H9 (cell line): ENCODE measurements at regions not wholly inside any gene's neighbourhood (a gene's known extent, or its start where the extent isn't known, plus 50 kb on each side); places are given as distances from the start of the nearest gene placed in this dataset.

Experiments used
- DNase-seq: peaks from one replicate; pipeline ENCODE4 v3.0.0-alpha.2; 2017
- H2AFZ ChIP-seq: one replicate; pipeline ENCODE4 v1.6.1; 2013; ENCODE audit warnings: mild to moderate bottlenecking, low read length, control low read depth, moderate library complexity
- H2AK5ac ChIP-seq: 2 replicates; pipeline ENCODE4 v1.6.1; 2013; ENCODE audit warnings: low read length, control low read depth, mixed read lengths; ENCODE audit not compliant: insufficient read length
- H2BK120ac ChIP-seq: one replicate; pipeline ENCODE4 v1.6.1; 2013; ENCODE audit warnings: low read depth, mild to moderate bottlenecking, low read length, control low read depth, inconsistent platforms; ENCODE audit not compliant: poor library complexity, severe bottlenecking
- H2BK12ac ChIP-seq: 2 replicates; pipeline ENCODE4 v1.6.1; 2013; ENCODE audit warnings: low read length, control low read depth, mixed read lengths, low read depth; ENCODE audit not compliant: insufficient read length
- H2BK15ac ChIP-seq: 2 replicates; pipeline ENCODE4 v1.6.1; 2013; ENCODE audit warnings: low read depth, low read length, control low read depth
- H2BK20ac ChIP-seq: one replicate; pipeline ENCODE4 v1.6.1; 2013; ENCODE audit warnings: low read depth, mild to moderate bottlenecking, low read length, control low read depth, inconsistent platforms; ENCODE audit not compliant: poor library complexity, severe bottlenecking
- H2BK5ac ChIP-seq: 2 replicates; pipeline ENCODE4 v1.6.1; 2013; ENCODE audit warnings: low read length, control low read depth, mixed read lengths; ENCODE audit not compliant: insufficient read length
- H3K14ac ChIP-seq: 2 replicates; pipeline ENCODE4 v1.6.1; 2013; ENCODE audit warnings: low read length, control low read depth; ENCODE audit not compliant: insufficient read depth
- H3K18ac ChIP-seq: 2 replicates; pipeline ENCODE4 v1.6.1; 2013; ENCODE audit warnings: low read depth, mild to moderate bottlenecking, mixed read lengths, low read length, control low read depth; ENCODE audit not compliant: insufficient read length
- H3K23ac ChIP-seq: 2 replicates; pipeline ENCODE4 v1.6.1; 2013; ENCODE audit warnings: low read length, control low read depth, mixed read lengths, low read depth; ENCODE audit not compliant: insufficient read length
- H3K23me2 ChIP-seq: 2 replicates; pipeline ENCODE4 v1.6.1; 2013; ENCODE audit warnings: low read depth, mild to moderate bottlenecking, mixed read lengths, low read length, control low read depth; ENCODE audit not compliant: insufficient read length, poor library complexity, severe bottlenecking
- H3K27ac ChIP-seq: 2 replicates; pipeline ENCODE4 v1.5.1; 2013; ENCODE audit warnings: low read length, control low read depth, mixed read lengths, low read depth; ENCODE audit not compliant: insufficient read length
- H3K27me3 ChIP-seq: 2 replicates; pipeline ENCODE4 v1.6.1; 2013; ENCODE audit warnings: low read length, control low read depth, inconsistent platforms; ENCODE audit not compliant: insufficient read depth
- H3K4ac ChIP-seq: 2 replicates; pipeline ENCODE4 v1.6.1; 2013; ENCODE audit warnings: low read depth, mild to moderate bottlenecking, control low read depth, inconsistent platforms, low read length, moderate library complexity
- H3K4me1 ChIP-seq: 2 replicates; pipeline ENCODE4 v1.6.1; 2013; ENCODE audit warnings: low read length, control low read depth, inconsistent platforms; ENCODE audit not compliant: insufficient read depth
- H3K4me2 ChIP-seq: 2 replicates; pipeline ENCODE4 v1.6.1; 2013; ENCODE audit warnings: low read length, control low read depth, mixed read lengths; ENCODE audit not compliant: insufficient read length, insufficient read depth
- H3K56ac ChIP-seq: 2 replicates; pipeline ENCODE4 v1.6.1; 2013; ENCODE audit warnings: low read depth, mild to moderate bottlenecking, mixed read lengths, low read length, control low read depth; ENCODE audit not compliant: insufficient read length
- H3K79me1 ChIP-seq: 2 replicates; pipeline ENCODE4 v1.6.1; 2013; ENCODE audit warnings: low read depth, mild to moderate bottlenecking, moderate library complexity, low read length, control low read depth, inconsistent platforms; ENCODE audit not compliant: insufficient read depth, poor library complexity, severe bottlenecking
- H3K79me2 ChIP-seq: 2 replicates; pipeline ENCODE4 v1.6.1; 2013; ENCODE audit warnings: low read length, control low read depth, inconsistent platforms; ENCODE audit not compliant: insufficient read depth
- H3K9ac ChIP-seq: 2 replicates; pipeline ENCODE4 v1.6.1; 2013; ENCODE audit warnings: low read length, control low read depth, mixed read lengths; ENCODE audit not compliant: insufficient read length; ENCODE audit errors: extremely low read depth
- H3K9me3 ChIP-seq: one replicate; pipeline ENCODE4 v1.6.1; 2013; ENCODE audit warnings: low read depth, low read length, inconsistent platforms; ENCODE audit not compliant: control insufficient read depth
- H3T11ph ChIP-seq: one replicate; pipeline ENCODE4 v1.6.1; 2013; ENCODE audit warnings: mild to moderate bottlenecking, low read length, control low read depth, inconsistent platforms
- H4K20me1 ChIP-seq: one replicate; pipeline ENCODE4 v1.6.1; 2013; ENCODE audit not compliant: control insufficient read depth, insufficient read length, insufficient read depth
- H4K5ac ChIP-seq: 2 replicates; pipeline ENCODE4 v1.6.1; 2013; ENCODE audit warnings: low read depth, mild to moderate bottlenecking, mixed read lengths, low read length, control low read depth; ENCODE audit not compliant: insufficient read length
- H4K8ac ChIP-seq: replicated peaks from 2 replicates; pipeline ENCODE4 v1.6.1; 2013; ENCODE audit warnings: low read length, control low read depth, mixed read lengths, low read depth; ENCODE audit not compliant: insufficient read length
- H4K91ac ChIP-seq: 2 replicates; pipeline ENCODE4 v1.6.1; 2013; ENCODE audit warnings: low read depth, mild to moderate bottlenecking, moderate library complexity, mixed read lengths, low read length, control low read depth; ENCODE audit not compliant: insufficient read length
- H3K27ac Mint-ChIP-seq, 3 experiments: 2 replicates in 2 of 3; 3 replicates in 1 of 3; pipeline ENCODE4 v1.8.0; 2020 to 2021; ENCODE audit warnings: mixed read lengths in 3 of 3, mild to moderate bottlenecking in 1 of 3, moderate library complexity in 1 of 3
- H3K27me3 Mint-ChIP-seq: 2 replicates; pipeline ENCODE4 v1.8.0; 2021; ENCODE audit warnings: low read depth, mild to moderate bottlenecking, moderate library complexity, mixed read lengths
- H3K36me3 Mint-ChIP-seq, 3 experiments: 2 replicates in 2 of 3; 3 replicates in 1 of 3; pipeline ENCODE4 v1.8.0; 2020 to 2021; ENCODE audit warnings: low read depth in 3 of 3, mixed read lengths in 3 of 3; ENCODE audit not compliant: insufficient read depth in 1 of 3
- H3K4me1 Mint-ChIP-seq, 2 experiments: 2 replicates each; pipeline ENCODE4 v1.8.0; 2020; ENCODE audit warnings: mixed read lengths in 2 of 2
- H3K4me3 Mint-ChIP-seq, 2 experiments: 2 replicates in 1 of 2; 3 replicates in 1 of 2; pipeline ENCODE4 v1.8.0; 2020 to 2021; ENCODE audit warnings: mild to moderate bottlenecking in 2 of 2, mixed read lengths in 2 of 2, moderate library complexity in 1 of 2
- H3K9me3 Mint-ChIP-seq, 2 experiments: 2 replicates in 1 of 2; 3 replicates in 1 of 2; pipeline ENCODE4 v1.8.0; 2020; ENCODE audit warnings: mild to moderate bottlenecking in 2 of 2, mixed read lengths in 2 of 2, moderate library complexity in 1 of 2
- WGBS: extraction: QIAGEN DNeasy Blood & Tissue Kit; methylation state at CpG from one replicate; pipeline ENCODE4 v1.1.7; 2013; ENCODE audit warnings: missing lambda C conversion rate, low lambda C conversion rate, mixed read lengths; ENCODE audit not compliant: insufficient read length; ENCODE audit errors: extremely low coverage; 5-methylcytosine and 5-hydroxymethylcytosine counted together
- TF ChIP-seq, protein P1 (sequence below): fragments of 200-600 bp; sonication (generic); conservative IDR thresholded peaks from 3 replicates; pipeline ENCODE4 v1.8.0; 2021; ENCODE audit warnings: antibody characterized with exemption, mild to moderate bottlenecking

DNA sequence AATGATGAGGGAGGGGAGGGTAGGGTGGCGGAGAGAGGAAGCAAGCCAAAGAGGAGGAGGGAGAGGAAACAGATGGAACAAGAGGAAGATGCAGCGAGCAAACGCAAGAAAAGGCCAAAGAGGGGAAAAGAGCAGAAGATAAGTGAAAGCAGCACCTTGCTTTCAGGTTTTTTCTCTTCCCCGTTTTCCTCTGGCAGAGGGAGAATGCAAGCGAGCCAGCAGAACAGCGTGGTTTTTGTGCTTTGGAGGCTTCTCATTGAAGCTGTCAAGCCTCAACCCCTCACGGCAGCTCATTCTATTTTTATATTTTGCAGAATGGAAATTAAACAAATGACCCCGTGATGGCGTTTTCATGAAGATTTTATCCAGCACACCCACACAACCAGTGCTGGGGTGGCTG lies 67.1 kb upstream of the GRAMD1B start:
- Histone ChIP-seq H2BK20ac (no peak overlapping the region), H3K27me3 (peaks cover 11% of the 10 kb centered on the region; the same call in 1 of the 2 replicates), H3K79me1 (no peaks in the 10 kb centered on the region), H3K9me3 (no peaks in the 10 kb centered on the region), H3K23me2 (peaks cover 10% of the 10 kb centered on the region), H2BK15ac (no peak overlapping the region), H3K4me2 (no peak overlapping the region), H3K9ac (no peak overlapping the region), H3K4me1 (no peaks in the 10 kb centered on the region; the same call in 1 of the 2 replicates), H3K79me2 (no peaks in the 10 kb centered on the region), H4K8ac (no peak overlapping the region), H3K23ac (no peak overlapping the region), H3K14ac (no peak overlapping the region), H3T11ph (no peak overlapping the region), H3K4ac (no peak overlapping the region), H3K18ac (no peak overlapping the region), H2AFZ (no peak overlapping the region), H4K5ac (no peak overlapping the region), H2BK5ac (no peak overlapping the region), H2BK12ac (no peak overlapping the region), H3K27ac (no peak overlapping the region), H4K91ac (no peak overlapping the region), H4K20me1 (no peaks in the 10 kb centered on the region), H3K56ac (no peak overlapping the region), H2AK5ac (no peak overlapping the region), H2BK120ac (no peak overlapping the region)
- Mint-ChIP-seq H3K27me3 (peaks cover 74% of the 10 kb centered on the region), H3K36me3 (no peaks in the 10 kb centered on the region), H3K4me3 (no peak overlapping the region; a peak in 1 of 5 replicates), H3K27ac (no peak overlapping the region), H3K4me1 (peaks cover 26 to 31% of the 10 kb centered on the region in 2 experiments), H3K9me3 (no peaks in the 10 kb centered on the region)
- WGBS: no CpG with 5 or more reads among the region's 9 CpGs
- no peak for DNase-seq
- TF ChIP-seq, protein P1, sequence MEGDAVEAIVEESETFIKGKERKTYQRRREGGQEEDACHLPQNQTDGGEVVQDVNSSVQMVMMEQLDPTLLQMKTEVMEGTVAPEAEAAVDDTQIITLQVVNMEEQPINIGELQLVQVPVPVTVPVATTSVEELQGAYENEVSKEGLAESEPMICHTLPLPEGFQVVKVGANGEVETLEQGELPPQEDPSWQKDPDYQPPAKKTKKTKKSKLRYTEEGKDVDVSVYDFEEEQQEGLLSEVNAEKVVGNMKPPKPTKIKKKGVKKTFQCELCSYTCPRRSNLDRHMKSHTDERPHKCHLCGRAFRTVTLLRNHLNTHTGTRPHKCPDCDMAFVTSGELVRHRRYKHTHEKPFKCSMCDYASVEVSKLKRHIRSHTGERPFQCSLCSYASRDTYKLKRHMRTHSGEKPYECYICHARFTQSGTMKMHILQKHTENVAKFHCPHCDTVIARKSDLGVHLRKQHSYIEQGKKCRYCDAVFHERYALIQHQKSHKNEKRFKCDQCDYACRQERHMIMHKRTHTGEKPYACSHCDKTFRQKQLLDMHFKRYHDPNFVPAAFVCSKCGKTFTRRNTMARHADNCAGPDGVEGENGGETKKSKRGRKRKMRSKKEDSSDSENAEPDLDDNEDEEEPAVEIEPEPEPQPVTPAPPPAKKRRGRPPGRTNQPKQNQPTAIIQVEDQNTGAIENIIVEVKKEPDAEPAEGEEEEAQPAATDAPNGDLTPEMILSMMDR: no peak
